Choroid plexus epithelial cell (primary cell): ENCODE measurements at regions not wholly inside any gene's neighbourhood (a gene's known extent, or its start where the extent isn't known, plus 50 kb on each side); places are given as distances from the start of the nearest gene placed in this dataset.

Experiments used
- DNase-seq: peaks from one replicate; pipeline ENCODE4 v3.0.0-alpha.2; 2010; ENCODE audit warnings: low read depth
- H3K4me3 ChIP-seq: 2 replicates; pipeline ENCODE4 v1.5.1; 2011; ENCODE audit warnings: low read depth, mild to moderate bottlenecking, control low read depth, low read length, moderate library complexity
- CTCF ChIP-seq: conservative IDR thresholded peaks from 2 replicates; pipeline ENCODE4 v1.5.1; 2011; ENCODE audit warnings: low read depth, mild to moderate bottlenecking, control low read depth, inconsistent platforms, low read length, moderate library complexity

DNA sequence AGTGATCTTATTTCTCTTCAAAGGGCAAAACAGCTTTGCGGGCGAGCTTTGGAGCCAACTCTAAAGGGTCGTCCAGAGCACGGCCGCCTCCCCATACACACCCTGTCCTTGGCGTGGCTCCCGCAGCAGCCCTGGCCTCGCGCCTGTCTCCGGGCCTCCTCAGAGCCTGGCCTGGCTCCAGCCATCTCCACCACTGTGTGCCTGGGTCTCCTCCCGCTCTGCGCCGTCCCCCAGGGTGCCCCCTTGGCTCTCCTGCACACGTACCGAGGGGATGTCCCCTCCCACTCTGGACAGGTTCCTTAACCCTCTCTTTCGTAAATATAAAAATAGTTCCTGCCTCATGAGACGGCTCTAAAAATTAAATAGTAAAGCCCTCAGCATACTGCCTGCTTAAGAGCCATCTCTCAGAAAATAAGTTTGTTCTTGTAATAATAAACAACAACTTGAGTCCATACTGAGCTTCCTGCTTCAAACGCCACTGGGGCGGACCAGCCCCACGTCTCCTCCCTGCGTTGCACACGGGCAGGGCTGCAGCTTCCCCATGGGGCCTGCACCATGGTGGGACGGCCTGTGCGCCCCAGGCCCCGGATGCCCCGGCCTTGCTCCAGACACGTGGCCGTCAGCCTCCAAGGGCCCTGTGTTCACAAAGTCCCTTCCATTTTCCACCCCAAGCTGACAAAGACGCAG is 226.2 kb downstream of the TTLL2 start:
- no peak for TF ChIP-seq CTCF
- H3K4me3 ChIP-seq: no peak overlapping the region
- DNase-seq: peak; percentile 67

DNA sequence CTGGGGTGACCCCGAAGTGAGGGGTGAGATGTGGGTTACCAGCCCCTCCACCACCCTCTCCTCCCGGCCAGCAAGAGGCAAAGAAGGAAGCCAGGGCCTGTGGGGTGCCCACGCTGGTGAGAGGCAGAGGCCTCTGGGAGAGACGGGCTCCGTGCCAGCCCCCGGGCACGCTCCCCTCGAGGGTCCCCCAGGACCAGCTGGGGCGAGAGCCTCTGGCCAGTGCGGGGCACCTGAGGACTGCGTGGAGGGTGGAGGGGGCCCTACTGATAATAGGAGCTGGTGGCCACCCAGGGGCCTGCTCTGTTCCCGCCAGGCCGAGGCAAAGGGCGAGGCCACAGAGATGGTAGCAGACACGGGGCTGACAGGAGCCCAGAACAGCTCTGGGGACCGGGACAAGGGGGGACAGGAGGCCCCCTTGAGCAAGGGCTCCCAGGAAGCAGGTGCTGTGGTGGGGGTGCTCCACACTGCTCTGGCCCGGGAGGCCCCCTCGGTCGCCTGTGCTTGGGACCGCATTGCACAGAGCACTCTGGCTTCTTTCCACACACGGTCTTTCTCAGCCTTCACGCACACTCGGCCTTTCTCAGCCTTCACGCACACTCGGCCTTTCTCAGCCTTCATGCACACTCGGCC is 226.9 kb downstream of the TTLL2 start:
- TF ChIP-seq CTCF: no peak
- DNase-seq: no peak
- H3K4me3 ChIP-seq: no peak overlapping the region

DNA sequence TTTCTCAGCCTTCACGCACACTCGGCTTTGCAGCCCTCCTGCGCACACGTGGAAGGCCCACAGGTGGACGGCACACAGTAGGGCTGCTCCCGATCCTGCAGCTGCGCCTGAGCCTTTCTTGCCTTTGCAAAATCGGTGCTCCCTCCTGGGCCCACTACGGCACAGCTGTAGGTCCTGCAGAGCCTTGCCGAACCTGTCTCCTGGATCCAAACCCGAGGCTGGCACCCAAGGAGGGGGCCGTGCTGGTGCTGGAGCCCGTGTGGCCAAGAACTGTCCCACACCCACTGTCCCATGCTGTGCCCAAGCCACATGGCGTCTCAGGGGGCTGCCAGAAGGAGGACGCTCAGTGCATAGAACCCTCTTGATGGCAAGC is 227.4 kb downstream of the TTLL2 start:
- TF ChIP-seq CTCF: no peak
- H3K4me3 ChIP-seq: no peak overlapping the region
- no peak for DNase-seq

- no peak for TF ChIP-seq CTCF
These were observed 228.3 kb downstream of the TTLL2 start for GRCh38 chr6:167552961-167553735.

GRCh38 chr6:167553736-167554119 is 228.8 kb downstream of the TTLL2 start:
- no peak overlapping the region for H3K4me3 ChIP-seq
- DNase-seq: no peak
- no peak for TF ChIP-seq CTCF

More at GRCh38 chr6:167552961-167553735, 228.3 kb downstream of the TTLL2 start:
- no peak overlapping the region for H3K4me3 ChIP-seq
- DNase-seq: no peak

DNA sequence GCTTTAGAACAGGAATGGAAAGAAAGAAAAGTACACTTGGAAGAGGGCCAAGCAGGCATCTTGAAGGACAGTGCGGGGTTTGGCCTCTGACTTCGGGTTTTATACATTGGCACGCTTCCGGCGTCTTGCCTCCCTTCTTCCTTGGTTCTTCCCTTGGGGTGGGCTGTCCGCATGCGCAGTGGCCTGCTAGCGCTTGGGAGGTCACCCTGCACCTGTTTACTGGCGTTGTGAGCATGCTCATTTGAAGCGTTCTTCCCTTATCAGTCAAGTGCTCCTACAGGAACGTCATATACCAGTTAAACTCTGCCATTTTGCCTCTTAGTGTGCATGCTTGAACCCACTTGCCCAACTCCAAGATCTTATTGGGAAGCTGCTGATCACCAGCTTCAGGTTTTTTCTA is 230.0 kb downstream of the TTLL2 start:
- TF ChIP-seq CTCF: no peak
- no peak overlapping the region for H3K4me3 ChIP-seq
- no peak for DNase-seq
